Neutrophil (primary cell): ENCODE measurements at regions not wholly inside any gene's neighbourhood (a gene's known extent, or its start where the extent isn't known, plus 50 kb on each side); places are given as distances from the start of the nearest gene placed in this dataset.

ENCODE experiments used
- H3K27ac ChIP-seq: fragments of 200-600 bp; sonication (generic); 2 replicates; pipeline ENCODE4 v1.5.1; 2016; ENCODE audit warnings: mild to moderate bottlenecking, moderate library complexity
- H3K27me3 ChIP-seq: fragments of 200-600 bp; sonication (generic); 2 replicates; pipeline ENCODE4 v1.6.0; 2016; ENCODE audit warnings: mild to moderate bottlenecking
- H3K36me3 ChIP-seq: fragments of 200-600 bp; sonication (generic); 2 replicates; pipeline ENCODE4 v1.5.1; 2017
- H3K4me1 ChIP-seq, 2 experiments: fragments of 200-600 bp in 1 of 2; sonication (generic) in 1 of 2; 1 replicate in 1 of 2; 2 replicates in 1 of 2; pipeline versions ENCODE4 v1.5.1 to v1.6.1; 2013 to 2016; ENCODE audit warnings: low read depth in 1 of 2, low read length in 1 of 2, mild to moderate bottlenecking in 1 of 2, moderate library complexity in 1 of 2; ENCODE audit not compliant: control insufficient read depth in 1 of 2, insufficient read depth in 1 of 2
- H3K4me3 ChIP-seq, 2 experiments: fragments of 200-600 bp in 1 of 2; sonication (generic) in 1 of 2; 1 replicate in 1 of 2; 2 replicates in 1 of 2; pipeline ENCODE4 v1.5.1; 2013 to 2016; ENCODE audit warnings: low read depth in 1 of 2, low read length in 1 of 2, mild to moderate bottlenecking in 1 of 2, moderate library complexity in 1 of 2
- H3K9me3 ChIP-seq: fragments of 200-600 bp; sonication (generic); 2 replicates; pipeline ENCODE4 v1.5.1; 2016
- CTCF ChIP-seq: fragments of 200-600 bp; sonication (generic); IDR thresholded peaks from 2 replicates; pipeline ENCODE4 v1.5.1; 2016; ENCODE audit warnings: antibody characterized with exemption

- Histone ChIP-seq H3K9me3 (no peaks in the 10 kb centered on the region), H3K27me3 (no peaks in the 10 kb centered on the region), H3K36me3 (no peaks in the 10 kb centered on the region), H3K27ac (no peak overlapping the region), H3K4me3 (no peak overlapping the region), H3K4me1 (peaks cover 0 to 28% of the 10 kb centered on the region in 2 experiments)
- TF ChIP-seq CTCF = no peak
Observed at GRCh38 chr3:34851137-34851536, 788.2 kb upstream of the ARPP21 start.

- no peaks in the 10 kb centered on the region for H3K9me3 ChIP-seq
- H3K27ac ChIP-seq = no peak overlapping the region
- no peak overlapping the region for H3K4me3 ChIP-seq
- TF ChIP-seq CTCF = no peak
- H3K4me1 ChIP-seq = peaks cover 0 to 21% of the 10 kb centered on the region in 2 experiments
- H3K27me3 ChIP-seq = no peaks in the 10 kb centered on the region
- no peaks in the 10 kb centered on the region for H3K36me3 ChIP-seq
Observed at GRCh38 chr3:34852844-34853439, 786.4 kb upstream of the ARPP21 start.

DNA sequence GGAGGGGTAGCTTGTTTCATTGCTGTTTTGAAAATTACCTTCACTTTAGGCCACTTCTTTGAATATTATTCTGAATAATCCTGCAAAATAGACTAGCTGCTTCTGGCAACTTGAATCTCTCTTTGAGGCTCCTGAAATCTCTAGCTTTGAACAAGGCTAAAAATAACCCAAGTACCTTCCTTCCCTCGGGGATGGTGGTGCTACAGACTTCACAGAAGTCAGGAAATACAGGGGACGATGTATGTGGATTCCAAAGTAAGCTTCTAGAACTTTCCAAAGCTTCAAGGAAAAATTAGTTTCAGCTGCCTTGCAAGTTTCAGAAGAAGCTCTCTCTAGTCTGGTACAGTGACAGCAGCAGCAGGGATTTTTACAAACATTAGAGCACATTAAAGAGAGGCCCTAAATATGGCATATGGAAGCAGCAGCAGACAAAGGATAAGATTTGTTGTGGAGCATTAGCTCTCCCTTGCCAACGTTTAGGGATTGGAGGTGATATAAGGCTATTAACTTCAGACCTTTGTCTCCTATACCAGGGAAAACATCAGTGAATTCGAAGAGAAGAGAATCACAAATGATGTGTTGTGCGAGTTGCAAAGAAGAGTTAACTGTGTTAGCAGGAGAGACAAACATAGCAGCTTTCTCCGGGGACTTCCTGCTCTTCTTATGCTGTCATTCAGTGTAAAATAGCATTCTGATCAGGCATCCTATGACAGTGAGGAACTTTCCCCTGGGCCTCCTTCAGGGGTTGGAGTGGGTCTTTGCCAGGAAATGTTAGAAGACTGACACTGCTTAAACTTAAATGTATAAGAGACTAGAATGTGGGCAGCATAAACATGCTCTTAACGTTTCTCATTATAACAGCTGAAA, 783.0 kb upstream of the ARPP21 start:
- Histone ChIP-seq H3K4me1 (peaks cover 0 to 4% of the 10 kb centered on the region in 2 experiments), H3K27me3 (no peaks in the 10 kb centered on the region), H3K9me3 (no peaks in the 10 kb centered on the region), H3K4me3 (no peak overlapping the region), H3K27ac (no peak overlapping the region), H3K36me3 (no peaks in the 10 kb centered on the region)
- TF ChIP-seq CTCF = no peak

DNA sequence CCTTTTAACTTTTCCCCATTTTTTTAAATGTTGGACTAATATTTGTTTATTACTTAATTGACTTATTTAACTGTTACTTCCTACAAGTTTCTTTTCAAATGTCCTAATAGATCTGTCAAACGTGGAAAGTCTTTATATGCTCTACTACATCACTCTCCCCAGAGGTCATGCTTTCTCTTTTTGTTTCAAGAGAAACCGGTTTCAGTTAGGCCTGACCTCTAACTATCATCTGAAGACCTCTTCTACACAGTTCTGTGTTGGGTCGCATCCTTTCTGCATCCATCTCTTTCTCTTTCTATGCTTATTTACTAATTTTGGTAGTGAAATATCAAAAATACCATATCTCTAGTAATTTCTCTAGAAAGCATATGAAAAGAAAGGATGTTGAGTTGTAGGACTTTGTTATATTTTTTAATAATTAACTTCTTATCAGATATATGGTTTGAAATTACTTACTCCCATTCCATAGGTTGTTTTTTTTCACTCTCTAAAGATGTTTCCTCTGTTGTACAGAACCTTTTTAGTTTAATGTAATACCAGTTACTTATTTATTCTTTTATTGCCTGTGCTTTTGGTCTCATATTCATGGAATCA, 781.2 kb upstream of the ARPP21 start:
- Histone ChIP-seq H3K27me3 (no peaks in the 10 kb centered on the region), H3K27ac (no peak overlapping the region), H3K4me3 (no peak overlapping the region), H3K4me1 (peaks cover 0 to 4% of the 10 kb centered on the region in 2 experiments), H3K36me3 (no peaks in the 10 kb centered on the region), H3K9me3 (no peaks in the 10 kb centered on the region)
- TF ChIP-seq CTCF = no peak

- no peak for TF ChIP-seq CTCF
- Histone ChIP-seq H3K4me3 (no peak overlapping the region), H3K36me3 (no peaks in the 10 kb centered on the region), H3K4me1 (peaks cover 0 to 2% of the 10 kb centered on the region in 2 experiments), H3K27me3 (no peaks in the 10 kb centered on the region), H3K27ac (no peak overlapping the region), H3K9me3 (no peaks in the 10 kb centered on the region)
Observed at GRCh38 chr3:34859746-34860145, 779.6 kb upstream of the ARPP21 start.
